ENCODE measurements at regions not wholly inside any gene's neighbourhood (a gene's known extent, or its start where the extent isn't known, plus 50 kb on each side); places are given as distances from the start of the nearest gene placed in this dataset.
A peak's percentile ranks its signal among the peaks of the same experiment; 100 is the strongest.

DNA sequence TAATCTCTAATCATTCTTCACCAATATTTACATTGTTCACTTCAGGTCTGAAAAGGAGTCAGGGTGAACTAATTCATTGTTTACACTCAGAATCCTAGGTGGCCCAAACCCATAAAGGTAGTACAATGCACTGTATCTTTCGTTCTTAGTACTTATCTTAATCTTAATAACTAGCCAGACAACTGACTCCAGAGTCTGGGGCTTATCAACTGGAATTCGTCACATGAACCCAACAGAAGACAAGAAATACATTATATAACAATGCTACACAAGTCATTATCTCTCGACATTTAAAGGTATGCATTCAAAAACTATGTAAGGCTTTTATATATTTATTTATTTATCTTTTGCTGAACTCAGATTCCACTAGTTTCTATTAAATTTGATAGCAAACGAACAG, 125.9 kb upstream of the ESRRG start:
- no peak for DNase-seq

DNA sequence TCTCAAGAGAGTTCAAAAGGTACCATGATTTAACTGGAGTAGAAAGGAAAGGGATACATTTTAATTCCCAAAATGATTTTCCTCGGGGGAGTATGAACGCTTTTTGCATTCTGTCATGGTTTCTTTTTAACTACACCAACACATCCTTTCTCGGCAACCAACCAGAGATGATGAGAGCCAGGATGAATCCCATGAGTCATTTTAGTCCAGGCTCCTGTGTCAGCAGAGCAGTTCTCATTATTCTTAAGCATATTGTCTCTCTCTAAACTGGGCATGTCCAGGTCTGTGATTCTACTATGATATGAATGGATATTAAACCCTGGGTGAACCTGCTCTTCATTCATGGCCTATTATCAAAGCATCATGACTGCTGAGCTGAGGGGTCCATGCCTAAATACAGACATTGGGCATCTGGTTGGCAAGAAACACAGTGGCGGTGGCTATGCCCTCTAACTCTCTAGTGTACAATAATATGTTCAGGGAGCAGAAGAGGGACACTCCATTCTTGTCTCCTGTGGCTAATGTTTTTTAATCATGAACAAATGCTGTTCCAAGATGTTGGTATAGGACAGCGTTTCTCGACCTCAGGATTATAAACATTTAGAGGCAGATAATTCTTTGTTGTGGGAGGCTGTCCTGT, 124.3 kb upstream of the ESRRG start:
- no peak for DNase-seq

DNA sequence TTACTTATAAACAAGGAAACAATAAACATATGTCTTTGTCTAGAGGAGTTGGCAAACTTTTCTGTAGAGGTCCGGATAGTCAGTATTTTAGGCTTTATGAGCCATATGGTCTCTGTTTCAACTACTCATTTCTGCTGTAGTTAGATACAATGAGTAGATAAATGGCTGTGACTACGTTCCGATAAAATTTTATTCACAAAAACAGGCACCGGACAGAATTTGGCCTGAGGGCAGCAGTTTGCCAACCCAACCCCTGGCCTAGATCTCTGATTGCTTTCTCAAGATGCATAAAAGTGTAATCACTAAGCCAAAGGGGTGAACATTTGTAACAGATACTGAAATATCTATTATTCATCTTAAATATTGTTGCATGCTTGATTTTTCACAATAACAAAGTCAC, 123.1 kb upstream of the ESRRG start:
- DNase-seq, result no peak

DNA sequence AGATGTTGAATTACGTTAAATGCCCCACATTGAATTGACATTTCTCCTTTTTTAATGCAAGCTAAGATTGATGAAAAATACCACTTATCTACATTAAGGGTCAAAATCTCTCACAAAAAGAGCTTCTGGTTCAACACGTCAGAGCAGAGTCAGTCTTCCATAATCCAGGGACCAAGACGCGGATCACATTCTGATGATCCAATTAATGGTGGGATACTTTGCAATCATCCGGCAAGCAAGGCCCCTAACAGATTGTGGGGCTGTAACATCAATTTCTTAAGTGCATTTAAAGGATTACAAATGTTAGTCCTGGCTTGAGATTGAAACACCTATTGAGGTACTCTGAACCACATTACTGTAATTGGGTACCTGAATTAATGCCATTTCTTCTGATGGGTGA, 120.2 kb upstream of the ESRRG start:
- DNase-seq, result no peak

GRCh38 chr1:216841165-216841564, 117.9 kb upstream of the ESRRG start:
- no peak for DNase-seq

DNA sequence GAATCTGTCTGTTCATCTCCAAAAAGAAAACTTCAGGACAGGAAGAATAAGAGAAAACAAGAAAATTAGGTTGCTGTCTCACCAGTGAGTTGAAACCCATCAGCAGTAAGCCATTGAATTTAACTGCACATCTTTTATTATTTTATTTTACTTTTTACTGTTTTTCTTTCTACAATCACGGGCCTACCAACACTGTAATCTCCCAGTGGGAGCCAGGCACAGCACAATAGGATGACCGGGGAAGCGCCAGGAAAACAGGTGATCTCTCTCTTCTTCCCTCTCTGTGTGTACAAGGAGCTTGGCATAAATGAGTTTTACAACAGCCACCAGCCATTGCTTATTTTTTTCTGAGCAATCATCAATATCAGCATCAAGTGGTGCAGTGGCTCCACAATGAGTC, 113.1 kb upstream of the ESRRG start:
- peak; percentile 43 to 49 for DNase-seq

DNA sequence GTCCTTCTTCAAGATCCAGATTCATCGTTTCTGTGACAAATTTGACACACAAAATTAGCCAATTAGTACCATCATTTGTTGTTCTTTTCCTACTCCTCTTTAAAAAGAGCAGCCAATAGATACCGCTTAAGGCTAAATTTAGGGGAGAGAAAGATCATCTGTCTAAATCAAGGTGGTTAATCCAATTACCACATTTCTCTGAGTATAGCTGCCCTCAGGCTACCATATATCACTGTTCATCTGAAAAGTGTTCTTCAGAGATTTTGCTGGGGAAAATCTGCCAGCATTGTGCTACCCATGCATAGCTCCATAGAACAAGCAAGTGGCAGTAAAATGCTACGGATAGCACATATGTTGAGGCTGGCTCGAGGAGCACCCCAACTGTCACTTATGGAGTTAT, 110.3 kb upstream of the ESRRG start:
- DNase-seq, result no peak

DNA sequence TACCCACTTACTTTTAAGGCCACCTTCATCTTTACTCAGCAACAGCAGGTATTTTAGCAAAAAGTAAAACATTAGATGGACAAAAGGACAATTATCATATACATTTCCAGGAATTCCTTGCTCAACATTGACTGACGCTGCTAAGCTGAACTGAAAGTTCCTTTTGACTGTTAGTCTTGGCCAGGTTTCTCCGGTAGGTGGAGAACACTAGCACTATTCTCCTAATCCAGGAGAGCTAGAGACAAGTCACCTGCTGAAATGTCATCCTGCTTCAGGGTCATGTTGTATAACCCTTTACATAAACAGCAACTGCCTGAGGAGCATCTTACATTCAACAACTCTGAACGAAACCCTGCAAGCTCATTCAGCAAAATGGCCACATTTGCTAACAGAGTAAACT, 109.0 kb upstream of the ESRRG start:
- DNase-seq, result no peak

- no peak for DNase-seq
Measured at GRCh38 chr1:216830424-216831210, 107.4 kb upstream of the ESRRG start.

DNA sequence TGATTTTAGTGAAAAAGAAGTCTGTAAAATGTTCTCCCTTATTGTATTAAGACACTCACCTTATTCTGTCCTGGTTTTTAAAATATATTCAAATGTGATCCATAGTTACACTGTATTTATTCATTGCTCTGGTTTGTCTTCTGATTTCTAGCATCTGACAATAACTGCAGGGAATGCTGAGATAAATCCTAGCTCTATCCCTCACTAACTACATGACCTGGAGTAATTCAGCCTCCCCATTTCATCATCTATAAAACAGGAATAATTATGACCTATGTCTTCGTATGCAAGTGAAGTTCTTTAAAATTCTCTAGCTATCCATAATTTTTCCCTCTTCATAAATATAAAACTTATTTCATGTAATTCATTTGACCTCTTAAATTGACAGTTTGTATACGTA, 104.0 kb upstream of the ESRRG start:
- no peak for DNase-seq

- no peak for DNase-seq
Measured at GRCh38 chr1:216826646-216827045, 103.4 kb upstream of the ESRRG start.

GRCh38 chr1:216826214-216826613, 103.0 kb upstream of the ESRRG start:
- DNase-seq, result no peak

GRCh38 chr1:216825557-216825956, 102.3 kb upstream of the ESRRG start:
- DNase-seq, result no peak

DNA sequence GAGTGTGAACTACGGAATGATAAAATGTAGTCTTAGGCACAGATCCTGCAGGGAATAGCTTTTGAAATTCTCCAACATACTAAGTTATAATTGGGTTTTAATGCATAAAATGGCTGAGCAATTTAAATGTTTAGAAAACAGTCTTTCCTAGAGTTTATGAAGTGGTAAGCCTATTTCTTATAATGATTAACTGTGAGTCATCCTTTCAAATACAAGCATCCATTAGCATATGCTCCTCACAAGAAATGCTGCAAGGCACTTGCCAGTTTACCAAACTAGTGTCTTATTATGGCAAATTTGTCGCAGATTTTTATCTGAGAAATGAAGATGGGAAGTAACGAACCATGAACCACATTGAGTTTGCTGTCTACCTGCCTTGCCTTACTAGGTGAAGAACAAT, 101.3 kb upstream of the ESRRG start:
- no peak for DNase-seq

DNA sequence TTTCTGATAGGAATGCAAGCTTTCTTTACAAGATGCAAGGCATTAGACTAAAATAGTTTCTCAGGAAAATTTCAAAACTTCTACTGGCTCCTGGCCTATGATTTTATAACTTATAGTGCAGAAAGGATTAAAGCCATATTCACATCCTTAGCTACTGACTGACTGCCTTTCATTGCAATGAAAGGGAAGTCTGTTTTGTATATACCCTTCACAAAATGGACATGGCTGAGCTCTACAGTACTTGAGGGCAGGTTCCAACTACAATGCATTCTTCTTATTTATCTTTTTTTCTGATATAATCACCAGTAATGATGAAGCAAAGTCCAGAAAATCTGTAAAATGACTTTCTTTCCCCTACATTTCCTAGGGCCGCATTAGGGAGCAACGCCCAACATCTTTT, 100.5 kb upstream of the ESRRG start:
- DNase-seq, result no peak

DNA sequence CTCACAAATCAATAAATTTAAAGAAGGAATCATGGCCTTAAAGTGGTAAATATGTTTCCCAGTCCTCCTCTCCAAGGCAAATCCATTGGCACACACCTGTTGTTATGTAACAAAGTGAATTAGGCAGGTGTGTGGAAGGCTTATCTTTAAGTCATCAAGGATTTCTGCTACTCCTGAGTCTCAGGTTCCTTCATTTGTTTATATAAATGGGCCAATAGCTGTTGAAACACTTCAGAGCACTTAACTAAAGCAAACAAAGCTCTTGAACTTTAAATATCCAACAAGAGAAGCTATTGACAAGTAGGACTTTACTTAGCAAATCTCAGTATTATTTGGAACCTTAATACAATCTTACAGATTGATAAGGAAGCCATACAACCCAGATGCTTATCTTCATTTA, 99.3 kb upstream of the ESRRG start:
- no peak for DNase-seq

- no peak for DNase-seq
Measured at GRCh38 chr1:216820345-216820744, 97.1 kb upstream of the ESRRG start.

DNA sequence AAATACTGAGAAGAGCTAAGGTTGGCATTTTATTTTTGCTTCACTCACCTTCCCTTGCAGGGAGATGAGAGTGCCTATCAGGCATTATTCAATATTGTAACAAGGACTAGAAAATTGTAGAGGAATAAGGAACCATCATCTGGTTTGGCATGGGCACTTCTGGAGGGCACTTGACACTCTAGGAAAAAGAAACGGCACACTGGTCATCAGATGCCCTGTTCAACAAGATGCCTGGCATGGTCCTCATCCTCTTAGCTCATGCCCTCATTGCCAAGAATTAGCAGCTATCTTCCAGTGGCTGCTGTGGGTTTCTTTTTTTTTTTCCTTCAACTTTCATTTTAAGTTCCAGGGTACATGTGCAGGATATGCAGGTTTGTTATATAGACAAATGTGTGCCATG, 95.1 kb upstream of the ESRRG start:
- DNase-seq, result no peak

DNA sequence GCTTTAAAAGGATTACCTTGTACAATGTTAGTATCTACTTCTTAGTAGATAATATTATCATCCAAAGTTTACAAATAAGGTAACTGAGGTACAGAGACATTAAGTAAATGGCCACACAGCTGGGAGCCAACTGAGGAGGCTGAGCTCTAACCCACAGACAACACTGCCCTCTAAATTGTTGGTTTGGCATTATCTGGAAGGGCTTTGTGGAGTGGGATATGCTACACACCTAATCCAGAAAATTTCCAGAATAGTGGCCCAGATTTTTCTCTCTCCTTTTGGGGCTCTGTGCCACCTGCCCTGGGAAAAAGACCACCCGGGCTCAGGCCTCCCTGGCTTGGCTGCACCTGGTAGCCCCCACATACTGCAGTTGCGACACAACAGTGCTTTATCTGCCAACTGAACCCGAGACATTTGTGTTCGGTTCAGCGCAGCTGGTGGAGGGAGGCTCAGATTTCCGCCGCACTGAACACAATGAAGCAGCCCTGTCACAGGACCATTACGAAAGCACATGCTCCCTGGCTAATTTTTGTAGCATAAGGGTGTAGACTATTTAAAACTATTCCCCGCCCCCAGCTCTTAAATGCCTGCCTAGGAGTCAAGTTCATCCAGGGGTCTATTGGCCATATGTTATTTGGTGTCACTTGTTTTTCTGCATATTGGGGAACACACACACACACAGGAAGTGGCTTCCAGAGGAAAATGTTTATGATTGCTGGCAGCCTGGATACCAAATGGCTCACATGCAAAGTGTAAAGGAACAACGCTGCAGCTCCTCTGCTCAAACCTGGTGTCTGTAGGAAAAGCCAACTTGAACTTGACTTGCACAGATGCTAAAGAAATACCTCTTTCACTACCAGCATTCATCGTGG, 92.3 kb upstream of the ESRRG start:
- DNase-seq, result no peak

DNA sequence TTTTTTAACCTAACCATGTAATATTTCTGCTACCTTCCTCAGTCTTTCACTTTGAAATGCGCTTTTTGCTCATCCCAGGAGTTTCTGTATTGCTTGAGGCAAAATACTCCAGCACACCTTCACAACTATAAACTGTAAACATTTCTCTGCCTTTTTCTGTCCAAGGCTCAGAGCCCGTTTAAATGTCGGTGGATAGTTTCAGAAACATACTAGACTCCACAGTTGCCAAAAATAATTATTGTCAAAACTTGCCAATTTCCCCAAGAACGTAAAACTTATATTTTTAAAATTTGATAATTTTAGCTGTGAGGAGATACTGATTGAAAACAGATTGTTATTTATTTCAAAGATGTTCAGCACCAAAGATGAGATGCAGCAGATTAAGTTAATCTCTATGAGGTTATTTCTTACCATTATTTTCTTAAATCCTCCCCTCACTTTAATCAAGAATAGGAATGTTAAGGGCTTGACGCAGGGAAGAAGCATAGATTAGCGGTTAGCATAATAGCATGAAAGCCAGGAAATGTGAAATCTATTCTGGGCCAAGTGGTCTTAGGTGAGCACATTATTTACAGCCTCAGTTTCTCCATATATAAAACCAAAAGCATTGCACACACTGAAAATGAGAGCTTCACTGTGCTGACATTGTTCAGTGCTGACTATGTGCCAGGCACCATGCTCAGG, 91.5 kb upstream of the ESRRG start:
- DNase-seq, result no peak

- DNase-seq, result no peak
Measured at GRCh38 chr1:216812966-216813365, 89.7 kb upstream of the ESRRG start.

DNA sequence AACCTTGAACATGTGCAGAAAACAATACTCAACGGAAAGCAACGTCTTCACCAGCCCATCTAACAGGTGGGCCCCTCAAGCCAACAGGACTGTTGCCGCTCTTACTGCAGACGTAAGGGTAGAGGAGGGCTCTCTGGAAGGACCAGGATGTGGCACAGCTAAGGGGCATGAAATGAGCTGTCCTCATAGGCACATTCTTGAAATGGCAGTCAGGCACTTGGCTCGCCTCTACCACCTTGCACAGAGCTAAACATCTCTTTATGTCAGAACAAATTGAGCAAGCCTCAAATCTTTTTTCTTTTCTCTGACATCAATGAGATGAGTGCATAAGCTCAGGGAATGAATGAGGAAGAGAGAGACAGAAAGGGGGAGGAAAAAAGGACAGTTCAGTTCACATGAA, 86.4 kb upstream of the ESRRG start:
- DNase-seq, result no peak

DNA sequence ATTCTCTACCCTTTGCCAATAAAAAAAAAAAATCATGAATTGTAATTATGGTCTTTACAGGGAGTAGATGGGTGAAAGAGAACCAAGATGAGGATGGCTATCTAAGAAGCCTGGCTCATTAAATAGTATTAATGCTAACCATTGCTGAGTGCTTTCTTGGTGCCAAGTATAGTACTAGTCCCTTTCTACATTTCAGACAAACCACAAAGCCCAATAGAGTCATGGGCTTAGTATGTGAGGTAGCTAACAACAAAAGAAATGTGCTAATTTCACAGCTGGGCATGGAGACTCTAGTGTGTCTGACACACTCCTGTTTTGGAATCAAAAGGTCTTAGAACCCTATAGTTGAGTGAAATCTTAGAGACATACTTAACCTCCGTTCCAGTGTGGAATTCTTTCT, 84.5 kb upstream of the ESRRG start:
- no peak for DNase-seq
